ENCODE measurements at regions not wholly inside any gene's neighbourhood (a gene's known extent, or its start where the extent isn't known, plus 50 kb on each side); places are given as distances from the start of the nearest gene placed in this dataset.

- Histone ChIP-seq H3K27me3 (ENCODE audit: insufficient read depth, low read depth, low read length) (no peaks in the 10 kb centered on the region), H3K9me2 (ENCODE audit: insufficient read depth, low read length) (no peaks in the 10 kb centered on the region), H3K79me2 (replicated peaks; ENCODE audit: insufficient read depth, low read length) (no peaks in the 10 kb centered on the region), H3F3A (ENCODE audit: insufficient read depth, low read length, poor library complexity, severe bottlenecking) (no peaks in the 10 kb centered on the region), H2AFZ (ENCODE audit: low read depth, low read length) (no peak overlapping the region), H3K9ac (ENCODE audit: low read length) (no peak overlapping the region), H3K36me3 (ENCODE audit: insufficient read depth, low read length) (no peaks in the 10 kb centered on the region), H3K27ac (ENCODE audit: low read length) (no peak overlapping the region), H3K9me3 (ENCODE audit: low read length) (no peaks in the 10 kb centered on the region), H3K4me3 (ENCODE audit: low read length) (no peak overlapping the region), H3K4me2 (ENCODE audit: low read length) (no peak overlapping the region), H4K20me1 (ENCODE audit: insufficient read depth) (no peaks in the 10 kb centered on the region)
- TF ChIP-seq TAF1 (IDR thresholded peaks at IDR 0.05; ENCODE audit: low read depth) (no peak), MXI1 (conservative IDR thresholded peaks at IDR 0.05; ENCODE audit: poor library complexity, severe bottlenecking) (no peak), POLR2AphosphoS5 (IDR thresholded peaks at IDR 0.05) (no peak), EP300 (conservative IDR thresholded peaks at IDR 0.05; ENCODE audit: poor library complexity, severe bottlenecking) (no peak), RAD21 (conservative IDR thresholded peaks at IDR 0.05) (no peak)
- TF ChIP-seq, protein P1, sequence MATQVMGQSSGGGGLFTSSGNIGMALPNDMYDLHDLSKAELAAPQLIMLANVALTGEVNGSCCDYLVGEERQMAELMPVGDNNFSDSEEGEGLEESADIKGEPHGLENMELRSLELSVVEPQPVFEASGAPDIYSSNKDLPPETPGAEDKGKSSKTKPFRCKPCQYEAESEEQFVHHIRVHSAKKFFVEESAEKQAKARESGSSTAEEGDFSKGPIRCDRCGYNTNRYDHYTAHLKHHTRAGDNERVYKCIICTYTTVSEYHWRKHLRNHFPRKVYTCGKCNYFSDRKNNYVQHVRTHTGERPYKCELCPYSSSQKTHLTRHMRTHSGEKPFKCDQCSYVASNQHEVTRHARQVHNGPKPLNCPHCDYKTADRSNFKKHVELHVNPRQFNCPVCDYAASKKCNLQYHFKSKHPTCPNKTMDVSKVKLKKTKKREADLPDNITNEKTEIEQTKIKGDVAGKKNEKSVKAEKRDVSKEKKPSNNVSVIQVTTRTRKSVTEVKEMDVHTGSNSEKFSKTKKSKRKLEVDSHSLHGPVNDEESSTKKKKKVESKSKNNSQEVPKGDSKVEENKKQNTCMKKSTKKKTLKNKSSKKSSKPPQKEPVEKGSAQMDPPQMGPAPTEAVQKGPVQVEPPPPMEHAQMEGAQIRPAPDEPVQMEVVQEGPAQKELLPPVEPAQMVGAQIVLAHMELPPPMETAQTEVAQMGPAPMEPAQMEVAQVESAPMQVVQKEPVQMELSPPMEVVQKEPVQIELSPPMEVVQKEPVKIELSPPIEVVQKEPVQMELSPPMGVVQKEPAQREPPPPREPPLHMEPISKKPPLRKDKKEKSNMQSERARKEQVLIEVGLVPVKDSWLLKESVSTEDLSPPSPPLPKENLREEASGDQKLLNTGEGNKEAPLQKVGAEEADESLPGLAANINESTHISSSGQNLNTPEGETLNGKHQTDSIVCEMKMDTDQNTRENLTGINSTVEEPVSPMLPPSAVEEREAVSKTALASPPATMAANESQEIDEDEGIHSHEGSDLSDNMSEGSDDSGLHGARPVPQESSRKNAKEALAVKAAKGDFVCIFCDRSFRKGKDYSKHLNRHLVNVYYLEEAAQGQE (IDR thresholded peaks at IDR 0.05; ENCODE audit: borderline replicate concordance) = no peak
Measured at GRCh38 chr12:23472329-23472971, 477.0 kb downstream of the SOX5 start.

- H3K4me3 ChIP-seq (ENCODE audit: low read length) = no peak overlapping the region
Measured at GRCh38 chr12:23473071-23473470, 476.4 kb downstream of the SOX5 start.

More at GRCh38 chr12:23473071-23473470, 476.4 kb downstream of the SOX5 start:
- no peak overlapping the region for H3K9ac ChIP-seq (ENCODE audit: low read length)
- H3K79me2 ChIP-seq (replicated peaks; ENCODE audit: insufficient read depth, low read length) = no peaks in the 10 kb centered on the region
- no peaks in the 10 kb centered on the region for H3K27me3 ChIP-seq (ENCODE audit: insufficient read depth, low read depth, low read length)
- H3K36me3 ChIP-seq (ENCODE audit: insufficient read depth, low read length) = no peaks in the 10 kb centered on the region
- no peak overlapping the region for H2AFZ ChIP-seq (ENCODE audit: low read depth, low read length)
- H3K9me2 ChIP-seq (ENCODE audit: insufficient read depth, low read length) = no peaks in the 10 kb centered on the region
- no peaks in the 10 kb centered on the region for H3F3A ChIP-seq (ENCODE audit: insufficient read depth, low read length, poor library complexity, severe bottlenecking)
- no peak overlapping the region for H3K4me2 ChIP-seq (ENCODE audit: low read length)
- H3K9me3 ChIP-seq (ENCODE audit: low read length) = no peaks in the 10 kb centered on the region
- H4K20me1 ChIP-seq (ENCODE audit: insufficient read depth) = no peaks in the 10 kb centered on the region
- no peak overlapping the region for H3K27ac ChIP-seq (ENCODE audit: low read length)
- TF ChIP-seq EP300 (conservative IDR thresholded peaks at IDR 0.05; ENCODE audit: poor library complexity, severe bottlenecking) (no peak), CTCF (IDR thresholded peaks at IDR 0.05; ENCODE audit: poor library complexity, severe bottlenecking) (no peak), POLR2AphosphoS5 (IDR thresholded peaks at IDR 0.05) (no peak), MXI1 (conservative IDR thresholded peaks at IDR 0.05; ENCODE audit: poor library complexity, severe bottlenecking) (no peak), RAD21 (conservative IDR thresholded peaks at IDR 0.05) (no peak), EZH2 (IDR thresholded peaks at IDR 0.05; ENCODE audit: borderline replicate concordance, insufficient read depth, low read length, poor library complexity, severe bottlenecking) (no peak), TAF1 (IDR thresholded peaks at IDR 0.05; ENCODE audit: low read depth) (no peak), SMC3 (conservative IDR thresholded peaks at IDR 0.05; ENCODE audit: poor library complexity) (no peak)
- TF ChIP-seq, protein P1 (IDR thresholded peaks at IDR 0.05; ENCODE audit: borderline replicate concordance) = no peak

All from neural cell (in vitro differentiated cells).